K562 (cell line): ENCODE measurements at regions not wholly inside any gene's neighbourhood (a gene's known extent, or its start where the extent isn't known, plus 50 kb on each side); places are given as distances from the start of the nearest gene placed in this dataset.

Source experiments
- ATAC-seq: fragments of 200-7000 bp; cut with Tn5 transposase; 3 replicates; pipeline ENCODE4 v1.9.1; 2020; ENCODE audit warnings: moderate library complexity
- BruUV-seq: library from RNA; stranded (reverse); fragments of 400-500 nt; replicated peaks from 2 replicates; lab custom pipeline; 2021; lab: Mats Ljungman, UMichigan
- CTCF ChIA-PET: fragments of 300-600 bp; formaldehyde crosslinking; extraction: SDS; loops from one replicate; lab custom pipeline; 2021; ENCODE audit warnings: low intra/inter-chr PET ratio; lab: Yijun Ruan, JAX
- POLR2A ChIA-PET: fragments of 300-600, 350-650 bp; sonication (Branson Sonifier 250); formaldehyde crosslinking; extraction: SDS; loops from one replicate; lab custom pipeline; 2021; ENCODE audit warnings: antibody characterized with exemption, inconsistent platforms; lab: Yijun Ruan, JAX
- DNase-seq, 4 experiments: peaks; one replicate each; pipeline versions ENCODE4 v3.0.0 to v3.0.0-alpha.2; 2011 to 2018; ENCODE audit warnings: low spot score in 3 of 4, mixed read lengths in 3 of 4; ENCODE audit errors: extremely low read depth in 1 of 4
- FAIRE-seq: peaks from 2 replicates; lab custom pipeline; 2011; peaks lifted over from hg19 to GRCh38; lab: Jason Lieb, UNC
- H2AFZ ChIP-seq: 2 replicates; pipeline ENCODE4 v1.6.0; 2011; ENCODE audit warnings: low read depth, low read length, control low read depth, inconsistent platforms
- H3K27ac ChIP-seq: fragments of 200-600 bp; 3 replicates; pipeline ENCODE4 v1.8.0; 2011; ENCODE audit warnings: low read depth, mild to moderate bottlenecking, control low read depth, inconsistent platforms, low read length, moderate library complexity, mixed read lengths; ENCODE audit errors: extremely low read depth
- H3K27me3 ChIP-seq, 2 experiments: fragments of 300-600 bp in 1 of 2; 2 replicates in 1 of 2; 3 replicates in 1 of 2; pipeline versions ENCODE4 v1.6.0 to v1.8.0; 2011; ENCODE audit warnings: inconsistent platforms in 2 of 2, low read length in 2 of 2, mild to moderate bottlenecking in 1 of 2, mixed read lengths in 1 of 2, moderate library complexity in 1 of 2; ENCODE audit not compliant: control insufficient read depth in 2 of 2, insufficient read depth in 2 of 2
- H3K36me3 ChIP-seq: fragments of 300-600 bp; 3 replicates; pipeline ENCODE4 v1.8.0; 2011; ENCODE audit warnings: mild to moderate bottlenecking, low read length, inconsistent platforms; ENCODE audit not compliant: control insufficient read depth, insufficient read depth
- H3K4me1 ChIP-seq, 2 experiments: fragments of 200-600 bp in 1 of 2; replicated peaks in 1 of 2; 2 replicates in 1 of 2; 3 replicates in 1 of 2; pipeline versions ENCODE4 v1.5.1 to v1.8.0; 2011; ENCODE audit warnings: inconsistent platforms in 2 of 2, low read length in 2 of 2, mild to moderate bottlenecking in 1 of 2, mixed read lengths in 1 of 2, moderate library complexity in 1 of 2; ENCODE audit not compliant: control insufficient read depth in 2 of 2, insufficient read depth in 2 of 2
- H3K4me2 ChIP-seq: 2 replicates; pipeline ENCODE4 v1.6.1; 2011; ENCODE audit warnings: low read length, control low read depth, inconsistent platforms, mixed read lengths; ENCODE audit not compliant: insufficient read depth
- H3K4me3 ChIP-seq: fragments of 200-600 bp; sonication (generic), shearing (Covaris generic); 2 replicates; pipeline ENCODE4 v1.5.1; 2016; ENCODE audit warnings: control low read depth, inconsistent platforms
- H3K79me2 ChIP-seq: fragments of 200-600 bp; 3 replicates; pipeline ENCODE4 v1.8.0; 2011; ENCODE audit warnings: low read length, inconsistent platforms; ENCODE audit not compliant: control insufficient read depth, insufficient read depth
- H3K9ac ChIP-seq, 2 experiments: 2 replicates each; pipeline versions ENCODE4 v1.6.0 to v1.6.1; 2011; ENCODE audit warnings: low read depth in 2 of 2, low read length in 2 of 2, control low read depth in 1 of 2, inconsistent platforms in 1 of 2, mild to moderate bottlenecking in 1 of 2, mixed read lengths in 1 of 2; ENCODE audit not compliant: insufficient read depth in 1 of 2
- H3K9me1 ChIP-seq: one replicate; pipeline ENCODE4 v1.6.0; 2011; ENCODE audit warnings: inconsistent platforms, mild to moderate bottlenecking, low read length, moderate library complexity; ENCODE audit not compliant: control insufficient read depth, insufficient read depth
- H3K9me3 ChIP-seq: replicated peaks from 2 replicates; pipeline ENCODE4 v1.5.1; 2011; ENCODE audit warnings: low read depth, low read length, inconsistent platforms; ENCODE audit not compliant: control insufficient read depth, insufficient read depth
- H4K20me1 ChIP-seq: replicated peaks from 2 replicates; pipeline ENCODE4 v1.6.1; 2011; ENCODE audit warnings: low read length, inconsistent platforms, mixed read lengths; ENCODE audit not compliant: control insufficient read depth, insufficient read depth
- GTF2F1 ChIP-seq: IDR thresholded peaks from 2 replicates; pipeline ENCODE4 v1.6.1; 2011; ENCODE audit warnings: low read depth, low read length, improper control_type of control experiment
- IRF2 ChIP-seq: sonication (generic); formaldehyde crosslinking; IDR thresholded peaks from 2 replicates; pipeline ENCODE4 v1.8.1; 2022; ENCODE audit warnings: mild to moderate bottlenecking, missing genetic modification reagents
- MITF ChIP-seq: IDR thresholded peaks from 2 replicates; pipeline ENCODE4 v1.6.1; 2014; ENCODE audit warnings: antibody characterized with exemption
- MTA2 ChIP-seq: fragments of 450-650 bp; IDR thresholded peaks from 2 replicates; pipeline ENCODE4 v1.6.1; 2016; ENCODE audit warnings: low read depth
- NR4A1 ChIP-seq, 2 experiments: fragments of 250-450 bp in 1 of 2; fragments of 450-650 bp in 1 of 2; sonication (Bioruptor Pico) in 1 of 2; IDR thresholded peaks; 2 replicates each; pipeline versions ENCODE4 v1.4.0 to v1.6.1; 2016 to 2020; ENCODE audit warnings: mild to moderate bottlenecking in 2 of 2, missing compliant biosample characterization in 1 of 2, missing genetic modification characterization in 1 of 2, moderate library complexity in 1 of 2
- TEAD2 ChIP-seq: fragments of 450-650 bp; IDR thresholded peaks from 2 replicates; pipeline ENCODE4 v1.6.1; 2016; ENCODE audit warnings: missing genetic modification characterization, control low read depth, missing compliant biosample characterization
- TFAM ChIP-seq: fragments of 250-450 bp; sonication (Bioruptor Pico); conservative IDR thresholded peaks from 2 replicates; pipeline ENCODE4 v1.5.0; 2021; ENCODE audit warnings: mild to moderate bottlenecking, moderate library complexity
- USF1 ChIP-seq: sonication (generic); formaldehyde crosslinking; IDR thresholded peaks from 2 replicates; pipeline ENCODE4 v1.9.0; 2022; ENCODE audit warnings: mild to moderate bottlenecking, missing genetic modification reagents
- ZFPM2 ChIP-seq: fragments of 250-450 bp; sonication (Bioruptor Pico); IDR thresholded peaks from 2 replicates; pipeline ENCODE4 v1.5.1; 2022; ENCODE audit warnings: mild to moderate bottlenecking
- ZFX ChIP-seq: sonication (generic); formaldehyde crosslinking; IDR thresholded peaks from 2 replicates; pipeline ENCODE4 v1.8.0; 2022; ENCODE audit warnings: mild to moderate bottlenecking, missing genetic modification reagents, moderate library complexity
- ZNF445 ChIP-seq: fragments of 250-450 bp; sonication (Bioruptor Pico); IDR thresholded peaks from 2 replicates; pipeline ENCODE4 v1.4.0; 2020; ENCODE audit warnings: low read depth, mild to moderate bottlenecking, moderate library complexity
- WGBS: fragments of 100-300 bp; shearing (Covaris generic); methylation state at CpG from one replicate; pipeline ENCODE4 v1.1.6; 2016; ENCODE audit warnings: low coverage, mixed read lengths; ENCODE audit not compliant: insufficient coverage; ENCODE audit errors: missing lambda C conversion rate; 5-methylcytosine and 5-hydroxymethylcytosine counted together
- in situ Hi-C: fragments of 300-500 bp; cut with MboI; formaldehyde crosslinking; loops from 4 replicates; pipeline ENCODE4 v1.15.0; 2018; ENCODE audit warnings: inconsistent platforms, mixed read lengths
- intact Hi-C: fragments of 100-400 bp; cut with micrococcal nuclease; formaldehyde crosslinking; loops from 2 replicates; pipeline ENCODE4 v1.14.2; 2022
- TF ChIP-seq, protein P1 (sequence below): fragments of 450-650 bp; IDR thresholded peaks from one replicate; pipeline ENCODE4 v1.6.1; 2018; ENCODE audit warnings: mild to moderate bottlenecking, moderate library complexity; ENCODE audit not compliant: partially characterized antibody

GRCh38 chr6:126475449-126475848 lies 135.5 kb downstream of the CENPW start:
- CTCF ChIA-PET, result no interaction called here
- intact Hi-C loops (no loop called here), in situ Hi-C loops (no loop called here)

GRCh38 chr6:126477678-126478077 lies 137.8 kb downstream of the CENPW start:
- intact Hi-C loops, result no loop called here
- no peaks in the 10 kb centered on the region for H3K9me1 ChIP-seq
- POLR2A ChIA-PET, result interaction anchor here (0.8 kb wide), 1 partner anchor 22 kb away, joined by 3 read pairs; no protein-coding TSS in a partner anchor
- H3K4me2 ChIP-seq, result no peak overlapping the region
- no peak for DNase-seq
- no peak for ATAC-seq
- H3K79me2 ChIP-seq, result no peaks in the 10 kb centered on the region
- no peak for TF ChIP-seq MITF
- TF ChIP-seq NR4A1 (CRISPR knock-in tag; IDR thresholded peaks at IDR 0.05), result no peak
- no peak for TF ChIP-seq NR4A1 (tag; IDR thresholded peaks at IDR 0.05)
- TF ChIP-seq, protein P1, sequence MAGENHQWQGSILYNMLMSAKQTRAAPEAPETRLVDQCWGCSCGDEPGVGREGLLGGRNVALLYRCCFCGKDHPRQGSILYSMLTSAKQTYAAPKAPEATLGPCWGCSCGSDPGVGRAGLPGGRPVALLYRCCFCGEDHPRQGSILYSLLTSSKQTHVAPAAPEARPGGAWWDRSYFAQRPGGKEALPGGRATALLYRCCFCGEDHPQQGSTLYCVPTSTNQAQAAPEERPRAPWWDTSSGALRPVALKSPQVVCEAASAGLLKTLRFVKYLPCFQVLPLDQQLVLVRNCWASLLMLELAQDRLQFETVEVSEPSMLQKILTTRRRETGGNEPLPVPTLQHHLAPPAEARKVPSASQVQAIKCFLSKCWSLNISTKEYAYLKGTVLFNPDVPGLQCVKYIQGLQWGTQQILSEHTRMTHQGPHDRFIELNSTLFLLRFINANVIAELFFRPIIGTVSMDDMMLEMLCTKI, result no peak
- no peak overlapping the region for H3K9ac ChIP-seq
- H3K4me1 ChIP-seq, result no peaks in the 10 kb centered on the region
- FAIRE-seq, result no peak
- CTCF ChIA-PET, result no interaction called here
- WGBS, result 0% methylated on average over 1 of the region's 1 CpG
- H2AFZ ChIP-seq, result no peak overlapping the region
- no peaks in the 10 kb centered on the region for H3K27me3 ChIP-seq
- in situ Hi-C loops, result no loop called here
- no peak overlapping the region for H3K4me3 ChIP-seq
- no TSS peak for BruUV-seq
- no peaks in the 10 kb centered on the region for H4K20me1 ChIP-seq
- no peaks in the 10 kb centered on the region; the same call in 1 of the 2 replicates for H3K9me3 ChIP-seq
- no peaks in the 10 kb centered on the region for H3K36me3 ChIP-seq
- H3K27ac ChIP-seq, result no peak overlapping the region

More at GRCh38 chr6:126475449-126475848, 135.5 kb downstream of the CENPW start:
- no peaks in the 10 kb centered on the region for H4K20me1 ChIP-seq
- ATAC-seq (no peak), FAIRE-seq (no peak), DNase-seq (no peak)
- POLR2A ChIA-PET, result no interaction called here
- H3K9ac ChIP-seq, result no peak overlapping the region
- no peak overlapping the region for H3K4me2 ChIP-seq
- H2AFZ ChIP-seq, result no peak overlapping the region
- H3K27me3 ChIP-seq, result no peaks in the 10 kb centered on the region
- H3K9me3 ChIP-seq, result no peaks in the 10 kb centered on the region
- TF ChIP-seq ZFX (CRISPR knock-in tag), result no peak
- no peak for TF ChIP-seq TEAD2 (tag)
- no peak for TF ChIP-seq USF1 (CRISPR knock-in tag)
- no peak for TF ChIP-seq ZNF445 (CRISPR knock-in tag)
- no peak for TF ChIP-seq MTA2
- TF ChIP-seq GTF2F1, result no peak
- no peak for TF ChIP-seq ZFPM2
- no peak for TF ChIP-seq IRF2 (CRISPR knock-in tag)
- no peak for TF ChIP-seq TFAM (CRISPR knock-in tag)
- no peaks in the 10 kb centered on the region for H3K79me2 ChIP-seq
- no peak overlapping the region for H3K27ac ChIP-seq
- H3K9me1 ChIP-seq, result no peaks in the 10 kb centered on the region
- no peaks in the 10 kb centered on the region for H3K36me3 ChIP-seq
- no peaks in the 10 kb centered on the region for H3K4me1 ChIP-seq
- BruUV-seq, result no TSS peak
- H3K4me3 ChIP-seq, result no peak overlapping the region
